ENCODE measurements at regions not wholly inside any gene's neighbourhood (a gene's known extent, or its start where the extent isn't known, plus 50 kb on each side); places are given as distances from the start of the nearest gene placed in this dataset.

GRCh38 chr13:34430294-34430693 is 511.8 kb upstream of the NBEA start:
- Histone ChIP-seq H3K36me3 (ENCODE audit: insufficient read depth, low read length) (no peaks in the 10 kb centered on the region), H2AFZ (ENCODE audit: low read depth, low read length) (no peak overlapping the region), H3K4me1 (ENCODE audit: insufficient read depth, low read length) (no peaks in the 10 kb centered on the region), H4K20me1 (ENCODE audit: insufficient read depth, low read length) (no peaks in the 10 kb centered on the region), H3K9ac (ENCODE audit: low read depth, low read length) (no peak overlapping the region), H3K4me3 (ENCODE audit: low read depth in 1 of 2, low read length in 2 of 2) (no peak overlapping the region), H3K79me2 (ENCODE audit: insufficient read depth, low read length) (no peaks in the 10 kb centered on the region), H3K27ac (ENCODE audit: low read length) (no peak overlapping the region), H3K9me3 (ENCODE audit: insufficient read depth, low read length, severe bottlenecking) (no peaks in the 10 kb centered on the region), H3K27me3 (ENCODE audit: insufficient read depth, low read length, poor library complexity) (no peaks in the 10 kb centered on the region), H3K4me2 (ENCODE audit: insufficient read depth, low read length) (no peak overlapping the region)
- ATAC-seq (ENCODE audit: insufficient read depth, low read depth) = no peak
- TF ChIP-seq CTCF (IDR thresholded peaks at IDR 0.05; ENCODE audit: borderline replicate concordance, extremely low read depth, low read length, poor library complexity, severe bottlenecking) (no peak), EZH2 (IDR thresholded peaks at IDR 0.05; ENCODE audit: borderline replicate concordance, low read depth, low read length, severe bottlenecking) (no peak)
- DNase-seq = no peak

DNA sequence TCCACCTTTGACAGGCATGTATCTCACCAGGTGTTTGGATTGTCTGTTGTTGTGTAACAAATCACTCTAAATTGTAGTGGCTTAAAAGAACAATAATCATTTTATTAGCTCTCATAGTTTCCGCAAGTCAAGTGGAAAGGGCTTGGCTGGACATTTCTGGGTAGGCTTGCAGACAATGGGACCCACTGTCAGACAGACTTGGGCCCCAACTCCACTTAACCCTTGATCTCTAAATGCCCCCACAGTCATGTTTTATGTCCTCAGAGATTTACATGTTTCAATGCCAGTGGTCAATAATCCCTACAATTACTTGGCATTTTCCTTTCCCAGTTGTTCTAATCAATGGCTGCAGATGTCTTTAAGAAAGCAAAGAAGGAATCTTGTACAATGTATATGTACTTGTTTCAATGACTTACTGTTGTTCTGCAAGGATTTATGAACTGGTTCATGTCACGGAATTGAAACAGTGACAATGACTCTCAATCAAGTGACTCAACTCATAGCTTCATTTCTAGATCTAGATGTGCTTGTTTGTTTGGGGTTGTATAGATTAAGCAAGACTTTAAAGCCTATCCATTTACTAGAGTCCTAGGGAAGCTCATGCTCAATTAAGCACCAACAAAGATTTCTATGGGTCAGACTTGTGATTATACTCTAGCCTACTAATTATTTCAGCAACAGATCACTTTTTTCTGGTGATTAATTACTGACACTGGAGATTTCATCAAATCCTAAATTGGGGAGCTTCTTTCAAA is 510.1 kb upstream of the NBEA start:
- no peak overlapping the region for H3K9ac ChIP-seq (ENCODE audit: low read depth, low read length)
- no peaks in the 10 kb centered on the region for H3K9me3 ChIP-seq (ENCODE audit: insufficient read depth, low read length, severe bottlenecking)
- H3K4me3 ChIP-seq (ENCODE audit: low read depth in 1 of 2, low read length in 2 of 2) = no peak overlapping the region
- no peaks in the 10 kb centered on the region for H3K4me1 ChIP-seq (ENCODE audit: insufficient read depth, low read length)
- H3K27me3 ChIP-seq (ENCODE audit: insufficient read depth, low read length, poor library complexity) = no peaks in the 10 kb centered on the region
- no peak overlapping the region for H2AFZ ChIP-seq (ENCODE audit: low read depth, low read length)
- H3K36me3 ChIP-seq (ENCODE audit: insufficient read depth, low read length) = no peaks in the 10 kb centered on the region
- H3K4me2 ChIP-seq (ENCODE audit: insufficient read depth, low read length) = no peak overlapping the region
- no peaks in the 10 kb centered on the region for H4K20me1 ChIP-seq (ENCODE audit: insufficient read depth, low read length)
- no peaks in the 10 kb centered on the region for H3K79me2 ChIP-seq (ENCODE audit: insufficient read depth, low read length)
- DNase-seq = no peak
- ATAC-seq (ENCODE audit: insufficient read depth, low read depth) = no peak
- TF ChIP-seq CTCF (IDR thresholded peaks at IDR 0.05; ENCODE audit: borderline replicate concordance, extremely low read depth, low read length, poor library complexity, severe bottlenecking) (no peak), EZH2 (IDR thresholded peaks at IDR 0.05; ENCODE audit: borderline replicate concordance, low read depth, low read length, severe bottlenecking) (no peak)
- no peak overlapping the region for H3K27ac ChIP-seq (ENCODE audit: low read length)

- Histone ChIP-seq H3K9ac (ENCODE audit: low read depth, low read length) (no peak overlapping the region), H2AFZ (ENCODE audit: low read depth, low read length) (no peak overlapping the region), H3K4me1 (ENCODE audit: insufficient read depth, low read length) (no peaks in the 10 kb centered on the region), H3K9me3 (ENCODE audit: insufficient read depth, low read length, severe bottlenecking) (no peaks in the 10 kb centered on the region), H4K20me1 (ENCODE audit: insufficient read depth, low read length) (no peaks in the 10 kb centered on the region), H3K79me2 (ENCODE audit: insufficient read depth, low read length) (no peaks in the 10 kb centered on the region), H3K27ac (ENCODE audit: low read length) (no peak overlapping the region), H3K4me3 (ENCODE audit: low read depth in 1 of 2, low read length in 2 of 2) (no peak overlapping the region), H3K36me3 (ENCODE audit: insufficient read depth, low read length) (no peaks in the 10 kb centered on the region), H3K27me3 (ENCODE audit: insufficient read depth, low read length, poor library complexity) (no peaks in the 10 kb centered on the region), H3K4me2 (ENCODE audit: insufficient read depth, low read length) (no peak overlapping the region)
- ATAC-seq (ENCODE audit: insufficient read depth, low read depth) (no peak), DNase-seq (no peak)
- TF ChIP-seq EZH2 (IDR thresholded peaks at IDR 0.05; ENCODE audit: borderline replicate concordance, low read depth, low read length, severe bottlenecking) = no peak
- TF ChIP-seq CTCF (IDR thresholded peaks at IDR 0.05; ENCODE audit: borderline replicate concordance, extremely low read depth, low read length, poor library complexity, severe bottlenecking) = no peak
These were observed 506.7 kb upstream of the NBEA start for GRCh38 chr13:34435338-34435737.

All from DND-41 (cell line).